Spleen (tissue), 11 donors: ENCODE measurements at regions not wholly inside any gene's neighbourhood (a gene's known extent, or its start where the extent isn't known, plus 50 kb on each side); places are given as distances from the start of the nearest gene placed in this dataset.
A peak's percentile ranks its signal among the peaks of the same experiment; 100 is the strongest.

ENCODE experiments used
- DNase-seq: peaks from one replicate; pipeline ENCODE4 v3.0.0-alpha.2; 2020
- H3K27ac ChIP-seq, 8 donors: fragments of 200-600 bp; sonication (generic) in 7 of 8; 1 replicate in 4 of 8; 2 replicates in 4 of 8; pipeline versions ENCODE4 v1.5.0 to v1.8.0; 2016 to 2021; ENCODE audit warnings: inconsistent platforms in 4 of 8, mild to moderate bottlenecking in 4 of 8, moderate library complexity in 1 of 8
- H3K27me3 ChIP-seq, 7 donors: fragments of 200-600 bp; sonication (generic) in 6 of 7; replicated peaks in 1 of 7; 1 replicate in 4 of 7; 2 replicates in 3 of 7; pipeline versions ENCODE4 v1.5.0 to v1.8.0; 2016 to 2021; ENCODE audit warnings: inconsistent platforms in 3 of 7, mild to moderate bottlenecking in 1 of 7
- H3K36me3 ChIP-seq, 6 donors: fragments of 200-600 bp; sonication (generic) in 5 of 6; 1 replicate in 4 of 6; 2 replicates in 2 of 6; pipeline versions ENCODE4 v1.5.0 to v1.8.0; 2016 to 2021; ENCODE audit warnings: inconsistent platforms in 2 of 6
- H3K4me1 ChIP-seq, 6 donors: fragments of 200-600 bp; sonication (generic) in 5 of 6; 1 replicate in 3 of 6; 2 replicates in 3 of 6; pipeline versions ENCODE4 v1.5.0 to v1.8.0; 2016 to 2021; ENCODE audit warnings: inconsistent platforms in 3 of 6
- H3K4me3 ChIP-seq, 8 donors: fragments of 200-600 bp; sonication (generic) in 7 of 8; 1 replicate in 4 of 8; 2 replicates in 4 of 8; pipeline versions ENCODE4 v1.5.0 to v1.8.0; 2016 to 2021; ENCODE audit warnings: inconsistent platforms in 4 of 8, mild to moderate bottlenecking in 4 of 8, moderate library complexity in 2 of 8
- H3K9me3 ChIP-seq, 8 donors: fragments of 200-600 bp; sonication (generic) in 7 of 8; 1 replicate in 4 of 8; 2 replicates in 4 of 8; pipeline versions ENCODE4 v1.5.0 to v1.8.0; 2016 to 2021; ENCODE audit warnings: inconsistent platforms in 4 of 8
- POLR2A ChIP-seq, 3 donors: fragments of 450-650 bp; IDR thresholded peaks; one replicate each; pipeline ENCODE4 v1.5.1; 2017; ENCODE audit warnings: antibody characterized with exemption in 3 of 3, mild to moderate bottlenecking in 1 of 3
- POLR2AphosphoS5 ChIP-seq, 3 donors: sonication (generic); formaldehyde crosslinking; IDR thresholded peaks; one replicate each; pipeline ENCODE4 v1.5.1; 2017; ENCODE audit warnings: antibody characterized with exemption in 3 of 3
- WGBS, 5 donors: extraction: QIAGEN DNeasy Blood & Tissue Kit in 3 of 5; methylation state at CpG; one replicate each; pipeline versions ENCODE4 v1.1.5 to v1.1.7; 2013 to 2018; 5-methylcytosine and 5-hydroxymethylcytosine counted together
- intact Hi-C: fragments of 100-400 bp; cut with DNase I; formaldehyde crosslinking; loops from one replicate; pipeline ENCODE4 v1.15.0; 2023; ENCODE audit warnings: low total_unique reads
- TF ChIP-seq, protein P1 (sequence below), 11 experiments: fragments of 200-600 bp in 7 of 11; fragments of 450-650 bp in 4 of 11; sonication (generic) in 4 of 11; IDR thresholded peaks in 8 of 11; conservative IDR thresholded peaks in 3 of 11; 1 replicate in 7 of 11; 2 replicates in 4 of 11; pipeline versions ENCODE4 v1.4.0 to v1.8.0; 2016 to 2021; ENCODE audit warnings: antibody characterized with exemption in 11 of 11, inconsistent platforms in 4 of 11, mild to moderate bottlenecking in 1 of 11
- donor health status: healthy with polysubstance abuse.
- donor health status: DM: no; HTN: no; CAD: no; lungs with moderate emphysema.
- donor health status: DM: no; HTN: no; CAD: no.
- donor health status: Bipolar disorder and iron deficiency.
- donor health status: healthy.
- donor health status: DM: no; HTN: no; CAD: no.
- donor health status: DM: yes; HTN: yes; CAD: no.

GRCh38 chr7:113710310-113711096, 208.3 kb downstream of the PPP1R3A start:
- Histone ChIP-seq H3K4me3 (no peak overlapping the region), H3K36me3 (no peaks in the 10 kb centered on the region), H3K27me3 (no peaks in the 10 kb centered on the region), H3K27ac (no peak overlapping the region), H3K4me1 (no peaks in the 10 kb centered on the region), H3K9me3 (peaks cover 0 to 11% (median 1%) of the 10 kb centered on the region in 8 donors)
- intact Hi-C loops = no loop called here
- DNase-seq = no peak
- 42 to 54% (median 47%) methylated on average over 4 of the region's 4 CpGs for WGBS, 5 donors
- TF ChIP-seq, protein P1, sequence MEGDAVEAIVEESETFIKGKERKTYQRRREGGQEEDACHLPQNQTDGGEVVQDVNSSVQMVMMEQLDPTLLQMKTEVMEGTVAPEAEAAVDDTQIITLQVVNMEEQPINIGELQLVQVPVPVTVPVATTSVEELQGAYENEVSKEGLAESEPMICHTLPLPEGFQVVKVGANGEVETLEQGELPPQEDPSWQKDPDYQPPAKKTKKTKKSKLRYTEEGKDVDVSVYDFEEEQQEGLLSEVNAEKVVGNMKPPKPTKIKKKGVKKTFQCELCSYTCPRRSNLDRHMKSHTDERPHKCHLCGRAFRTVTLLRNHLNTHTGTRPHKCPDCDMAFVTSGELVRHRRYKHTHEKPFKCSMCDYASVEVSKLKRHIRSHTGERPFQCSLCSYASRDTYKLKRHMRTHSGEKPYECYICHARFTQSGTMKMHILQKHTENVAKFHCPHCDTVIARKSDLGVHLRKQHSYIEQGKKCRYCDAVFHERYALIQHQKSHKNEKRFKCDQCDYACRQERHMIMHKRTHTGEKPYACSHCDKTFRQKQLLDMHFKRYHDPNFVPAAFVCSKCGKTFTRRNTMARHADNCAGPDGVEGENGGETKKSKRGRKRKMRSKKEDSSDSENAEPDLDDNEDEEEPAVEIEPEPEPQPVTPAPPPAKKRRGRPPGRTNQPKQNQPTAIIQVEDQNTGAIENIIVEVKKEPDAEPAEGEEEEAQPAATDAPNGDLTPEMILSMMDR (IDR thresholded peaks at IDR 0.05 in 8 of 11, conservative IDR thresholded peaks at IDR 0.05 in 3 of 11) = peak; percentile 53 to 92 (median 86)
- no peak for TF ChIP-seq POLR2AphosphoS5 (IDR thresholded peaks at IDR 0.05)

GRCh38 chr7:113705439-113705838, 213.4 kb downstream of the PPP1R3A start:
- no peak for DNase-seq
- WGBS, 5 donors = 82 to 98% (median 87%) methylated on average over 1 of the region's 1 CpG

GRCh38 chr7:113698556-113699220, 220.1 kb downstream of the PPP1R3A start:
- Histone ChIP-seq H3K9me3 (no peaks in the 10 kb centered on the region), H3K4me1 (no peaks in the 10 kb centered on the region), H3K4me3 (no peak overlapping the region), H3K36me3 (no peaks in the 10 kb centered on the region), H3K27me3 (no peaks in the 10 kb centered on the region), H3K27ac (no peak overlapping the region)
- 40 to 49% (median 42%) methylated on average over 6 of the region's 6 CpGs for WGBS, 5 donors
- no peak for DNase-seq
- intact Hi-C loops = no loop called here
- TF ChIP-seq, protein P1 (IDR thresholded peaks at IDR 0.05 in 8 of 11, conservative IDR thresholded peaks at IDR 0.05 in 3 of 11) = peak in 9 of 11 experiments; percentile 5 to 55 (median 32)
- TF ChIP-seq POLR2AphosphoS5 (IDR thresholded peaks at IDR 0.05) = no peak

More at GRCh38 chr7:113705439-113705838, 213.4 kb downstream of the PPP1R3A start:
- H3K4me3 ChIP-seq = no peak overlapping the region
- no peaks in the 10 kb centered on the region for H3K4me1 ChIP-seq
- H3K27me3 ChIP-seq = no peaks in the 10 kb centered on the region
- TF ChIP-seq, protein P1 (IDR thresholded peaks at IDR 0.05 in 8 of 11, conservative IDR thresholded peaks at IDR 0.05 in 3 of 11) = no peak
- TF ChIP-seq POLR2AphosphoS5 (IDR thresholded peaks at IDR 0.05) (no peak), POLR2A (IDR thresholded peaks at IDR 0.05) (no peak)
- no peak overlapping the region for H3K27ac ChIP-seq
- no peaks in the 10 kb centered on the region for H3K36me3 ChIP-seq
- H3K9me3 ChIP-seq = no peaks in the 10 kb centered on the region
- intact Hi-C loops = no loop called here

GRCh38 chr7:113694149-113694548, 224.7 kb downstream of the PPP1R3A start:
- no peak for DNase-seq
- 80 to 100% (median 89%) methylated on average over 1 of the region's 1 CpG for WGBS, 5 donors
- no peaks in the 10 kb centered on the region for H3K27me3 ChIP-seq
- TF ChIP-seq POLR2A (IDR thresholded peaks at IDR 0.05) (no peak), POLR2AphosphoS5 (IDR thresholded peaks at IDR 0.05) (no peak)
- TF ChIP-seq, protein P1 (IDR thresholded peaks at IDR 0.05 in 8 of 11, conservative IDR thresholded peaks at IDR 0.05 in 3 of 11) = no peak
- H3K36me3 ChIP-seq = no peaks in the 10 kb centered on the region
- H3K4me3 ChIP-seq = no peak overlapping the region
- intact Hi-C loops = no loop called here
- no peaks in the 10 kb centered on the region for H3K9me3 ChIP-seq
- no peak overlapping the region for H3K27ac ChIP-seq
- H3K4me1 ChIP-seq = no peaks in the 10 kb centered on the region
